ENCODE measurements at regions not wholly inside any gene's neighbourhood (a gene's known extent, or its start where the extent isn't known, plus 50 kb on each side); places are given as distances from the start of the nearest gene placed in this dataset.

DNA sequence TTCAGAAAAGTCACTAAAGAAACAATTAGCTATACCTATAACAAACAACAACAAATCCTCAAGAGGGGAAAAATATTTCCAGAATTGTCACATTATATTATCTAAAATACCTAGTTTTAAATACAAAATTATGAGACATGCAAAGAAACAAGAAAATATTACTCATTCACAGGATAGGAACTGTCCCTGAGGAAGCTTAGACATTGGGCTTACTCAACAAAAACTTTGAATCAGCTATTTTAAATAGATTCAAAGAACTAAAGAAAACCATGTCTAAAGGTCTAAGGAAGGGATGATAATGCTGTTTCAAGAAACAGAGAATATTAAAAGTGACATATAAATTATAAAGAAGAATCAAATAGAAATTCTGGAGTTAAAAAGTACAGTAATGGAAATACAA, 131.9 kb upstream of the ZNF516 start (continued):
- TF ChIP-seq CHD7 (IDR thresholded peaks at IDR 0.05; ENCODE audit: insufficient replicate concordance, low read length): no peak
- TF ChIP-seq KDM1A (IDR thresholded peaks at IDR 0.05; ENCODE audit: borderline replicate concordance, low read length): no peak
- no peak for TF ChIP-seq MAFK (IDR thresholded peaks at IDR 0.05; ENCODE audit: low read depth, low read length)

All from H1 (cell line).